Ishikawa (cell line): ENCODE measurements at regions not wholly inside any gene's neighbourhood (a gene's known extent, or its start where the extent isn't known, plus 50 kb on each side); places are given as distances from the start of the nearest gene placed in this dataset.

Experiments used
- CEBPB ChIP-seq: IDR thresholded peaks from 2 replicates; pipeline ENCODE4 v1.6.1; 2012
- CREB1 ChIP-seq: IDR thresholded peaks from 2 replicates; pipeline ENCODE4 v1.6.1; 2012; ENCODE audit warnings: low read depth
- EGR1 ChIP-seq: IDR thresholded peaks from 2 replicates; pipeline ENCODE4 v1.6.1; 2012
- EP300 ChIP-seq: IDR thresholded peaks from 2 replicates; pipeline ENCODE4 v1.6.1; 2012; ENCODE audit warnings: borderline replicate concordance
- FOXM1 ChIP-seq: IDR thresholded peaks from 2 replicates; pipeline ENCODE4 v1.6.1; 2012; ENCODE audit warnings: low read depth, borderline replicate concordance
- MAX ChIP-seq: IDR thresholded peaks from 2 replicates; pipeline ENCODE4 v1.6.1; 2012
- NFIC ChIP-seq: IDR thresholded peaks from 2 replicates; pipeline ENCODE4 v1.6.1; 2012
- RAD21 ChIP-seq: IDR thresholded peaks from 2 replicates; pipeline ENCODE4 v1.6.1; 2012; ENCODE audit warnings: low read depth
- REST ChIP-seq: IDR thresholded peaks from 2 replicates; pipeline ENCODE4 v1.6.1; 2012; ENCODE audit warnings: low read depth, mild to moderate bottlenecking
- TAF1 ChIP-seq: IDR thresholded peaks from 2 replicates; pipeline ENCODE4 v1.6.1; 2012; ENCODE audit warnings: low read depth, mild to moderate bottlenecking
- TCF12 ChIP-seq: IDR thresholded peaks from 2 replicates; pipeline ENCODE4 v1.6.1; 2012; ENCODE audit warnings: low read depth
- TEAD4 ChIP-seq: IDR thresholded peaks from 2 replicates; pipeline ENCODE4 v1.6.1; 2012
- USF1 ChIP-seq: IDR thresholded peaks from 2 replicates; pipeline ENCODE4 v1.6.1; 2012
- YY1 ChIP-seq: IDR thresholded peaks from 2 replicates; pipeline ENCODE4 v1.6.1; 2012; ENCODE audit warnings: low read depth
- ZBTB7A ChIP-seq: IDR thresholded peaks from 2 replicates; pipeline ENCODE4 v1.6.1; 2012; ENCODE audit warnings: low read depth

GRCh38 chr10:18773180-18773579, 113.9 kb downstream of the ARL5B start:
- TF ChIP-seq YY1 (no peak), EGR1 (no peak)

GRCh38 chr10:18777258-18777657, 118.0 kb downstream of the ARL5B start:
- TF ChIP-seq NFIC = no peak
- TF ChIP-seq MAX = no peak
- TF ChIP-seq RAD21 = no peak
- no peak for TF ChIP-seq FOXM1
- TF ChIP-seq REST = no peak
- no peak for TF ChIP-seq USF1
- TF ChIP-seq EP300 = no peak
- TF ChIP-seq CEBPB = no peak
- no peak for TF ChIP-seq ZBTB7A
- no peak for TF ChIP-seq EGR1
- TF ChIP-seq CREB1 = no peak
- no peak for TF ChIP-seq TCF12
- TF ChIP-seq TEAD4 = no peak
- TF ChIP-seq YY1 = no peak
- TF ChIP-seq TAF1 = no peak

- TF ChIP-seq YY1 = no peak
- TF ChIP-seq NFIC = no peak
- TF ChIP-seq REST = no peak
- TF ChIP-seq EP300 = no peak
- no peak for TF ChIP-seq TEAD4
- TF ChIP-seq EGR1 = no peak
- no peak for TF ChIP-seq CREB1
- TF ChIP-seq TCF12 = no peak
- no peak for TF ChIP-seq MAX
- no peak for TF ChIP-seq FOXM1
- no peak for TF ChIP-seq RAD21
- no peak for TF ChIP-seq USF1
- TF ChIP-seq CEBPB = no peak
- TF ChIP-seq TAF1 = no peak
These were observed 127.2 kb downstream of the ARL5B start for GRCh38 chr10:18786478-18786877.

GRCh38 chr10:18793951-18794350, 134.7 kb downstream of the ARL5B start:
- no peak for TF ChIP-seq TEAD4
- no peak for TF ChIP-seq EP300
- no peak for TF ChIP-seq TAF1
- no peak for TF ChIP-seq NFIC
- TF ChIP-seq TCF12 = no peak
- TF ChIP-seq FOXM1 = no peak
- no peak for TF ChIP-seq CEBPB
- no peak for TF ChIP-seq YY1
- no peak for TF ChIP-seq USF1
- no peak for TF ChIP-seq ZBTB7A
- no peak for TF ChIP-seq EGR1
- no peak for TF ChIP-seq CREB1

GRCh38 chr10:18795549-18795948, 136.3 kb downstream of the ARL5B start:
- TF ChIP-seq CEBPB (no peak), RAD21 (no peak), TCF12 (no peak), FOXM1 (no peak), TAF1 (no peak), TEAD4 (no peak), REST (no peak), NFIC (no peak), YY1 (no peak), MAX (no peak), EP300 (no peak), USF1 (no peak), CREB1 (no peak), ZBTB7A (no peak), EGR1 (no peak)
